CD4-positive, alpha-beta memory T cell (primary cell): ENCODE measurements at regions not wholly inside any gene's neighbourhood (a gene's known extent, or its start where the extent isn't known, plus 50 kb on each side); places are given as distances from the start of the nearest gene placed in this dataset.

Experiments
- CTCF ChIA-PET: fragments of 350-600 bp; sonication (Branson Sonifier 250); formaldehyde crosslinking; loops from one replicate; lab custom pipeline; 2021; ENCODE audit warnings: inconsistent platforms; ENCODE audit not compliant: partially characterized antibody; lab: Charles Lee
- POLR2A ChIA-PET: fragments of 350-600 bp; sonication (Branson Sonifier 250); formaldehyde crosslinking; loops from one replicate; lab custom pipeline; 2021; ENCODE audit not compliant: partially characterized antibody; lab: Charles Lee
- DNase-seq, 5 donors: peaks; one replicate each; pipeline versions ENCODE4 v3.0.0 to v3.0.0-alpha.2; 2020 to 2022; ENCODE audit warnings: mixed read lengths in 1 of 5
- H3K27ac ChIP-seq: one replicate; pipeline ENCODE4 v1.7.0; 2013; ENCODE audit warnings: low read depth, low read length
- H3K27me3 ChIP-seq: 2 replicates; pipeline ENCODE4 v1.7.0; 2013; ENCODE audit warnings: mild to moderate bottlenecking, low read length, moderate library complexity; ENCODE audit not compliant: insufficient read depth
- H3K36me3 ChIP-seq: 2 replicates; pipeline ENCODE4 v1.7.0; 2013; ENCODE audit warnings: mild to moderate bottlenecking, low read length, moderate library complexity; ENCODE audit not compliant: insufficient read depth
- H3K4me1 ChIP-seq: 2 replicates; pipeline ENCODE4 v1.7.0; 2013; ENCODE audit warnings: mild to moderate bottlenecking, low read length, moderate library complexity; ENCODE audit not compliant: insufficient read depth
- H3K4me3 ChIP-seq, 2 donors: one replicate each; pipeline ENCODE4 v1.7.0; 2013; ENCODE audit warnings: low read length in 2 of 2, mild to moderate bottlenecking in 1 of 2
- H3K9me3 ChIP-seq, 2 donors: one replicate each; pipeline ENCODE4 v1.7.0; 2013; ENCODE audit warnings: low read length in 2 of 2, control low read depth in 1 of 2; ENCODE audit not compliant: control insufficient read depth in 1 of 2
- H3K27ac Mint-ChIP-seq, 7 donors: one replicate each; pipeline ENCODE4 v1.8.0; 2020 to 2021; ENCODE audit warnings: mixed read lengths in 7 of 7, mild to moderate bottlenecking in 6 of 7, inconsistent platforms in 3 of 7, moderate library complexity in 3 of 7
- H3K27me3 Mint-ChIP-seq, 2 donors: one replicate each; pipeline ENCODE4 v1.8.0; 2020 to 2021; ENCODE audit warnings: mixed read lengths in 2 of 2
- H3K36me3 Mint-ChIP-seq, 2 donors: one replicate each; pipeline ENCODE4 v1.8.0; 2020 to 2021; ENCODE audit warnings: mixed read lengths in 2 of 2, inconsistent platforms in 1 of 2, mild to moderate bottlenecking in 1 of 2
- H3K4me1 Mint-ChIP-seq, 4 donors: one replicate each; pipeline ENCODE4 v1.8.0; 2020 to 2021; ENCODE audit warnings: mixed read lengths in 4 of 4, mild to moderate bottlenecking in 1 of 4
- H3K4me3 Mint-ChIP-seq, 8 donors: one replicate each; pipeline ENCODE4 v1.8.0; 2020 to 2021; ENCODE audit warnings: mixed read lengths in 8 of 8, mild to moderate bottlenecking in 7 of 8, moderate library complexity in 6 of 8, inconsistent platforms in 3 of 8
- H3K9me3 Mint-ChIP-seq, 8 donors: one replicate each; pipeline ENCODE4 v1.8.0; 2020 to 2021; ENCODE audit warnings: mixed read lengths in 8 of 8, mild to moderate bottlenecking in 5 of 8, inconsistent platforms in 3 of 8, moderate library complexity in 1 of 8
- intact Hi-C: fragments of 100-400 bp; cut with micrococcal nuclease; formaldehyde crosslinking; loops from one replicate; pipeline ENCODE4 v1.15.1; 2023

DNA sequence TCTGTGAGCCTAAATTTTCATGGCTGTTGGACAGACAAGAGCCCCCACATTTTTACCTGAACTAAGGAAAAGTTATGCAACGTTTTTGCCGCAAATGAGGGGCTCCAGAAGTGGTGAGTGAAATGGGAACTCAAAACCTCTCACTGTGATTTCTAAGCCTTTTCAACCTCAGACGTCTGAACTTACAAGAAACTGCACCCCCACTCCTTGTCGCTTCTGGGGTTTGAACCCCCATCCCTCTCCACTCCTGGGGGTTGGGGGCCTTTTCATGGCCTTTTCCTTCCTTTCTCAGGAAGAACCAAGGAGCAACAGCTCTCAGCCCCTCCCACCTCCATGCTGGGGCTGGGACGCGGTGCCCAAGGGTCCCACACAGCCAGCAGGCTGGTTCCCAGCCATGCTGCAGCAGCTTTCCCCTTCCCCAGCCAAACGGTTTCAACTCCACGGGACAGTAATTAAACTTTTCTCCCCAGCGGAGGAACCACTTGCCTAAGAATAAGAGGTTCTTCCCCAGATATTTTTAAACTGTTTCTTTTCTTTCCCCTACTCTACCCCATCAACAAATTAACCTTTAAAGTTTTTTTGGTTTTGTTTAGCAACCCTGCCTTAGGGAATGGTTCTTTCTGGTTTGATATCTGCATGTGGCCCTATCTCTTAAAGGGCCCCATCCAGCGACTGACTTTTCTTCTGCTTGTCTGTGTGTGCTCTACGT lies 387.6 kb upstream of the CBLB start:
- CTCF ChIA-PET, result no interaction called here
- no peaks in the 10 kb centered on the region for H3K27me3 Mint-ChIP-seq
- H3K4me1 ChIP-seq, result no peaks in the 10 kb centered on the region
- H3K27me3 ChIP-seq, result no peaks in the 10 kb centered on the region
- intact Hi-C loops, result no loop called here
- no peak overlapping the region for H3K27ac Mint-ChIP-seq
- H3K36me3 Mint-ChIP-seq, result no peaks in the 10 kb centered on the region
- H3K27ac ChIP-seq, result no peak overlapping the region
- H3K4me1 Mint-ChIP-seq, result peaks cover 0 to 7% (median 0%) of the 10 kb centered on the region in 4 donors
- H3K36me3 ChIP-seq, result no peaks in the 10 kb centered on the region
- DNase-seq, result no peak
- POLR2A ChIA-PET, result no interaction called here
- H3K9me3 ChIP-seq, result no peaks in the 10 kb centered on the region
- H3K9me3 Mint-ChIP-seq, result peaks cover 0 to 7% (median 4%) of the 10 kb centered on the region in 8 donors
- H3K4me3 Mint-ChIP-seq, result no peak overlapping the region
- H3K4me3 ChIP-seq, result no peak overlapping the region

DNA sequence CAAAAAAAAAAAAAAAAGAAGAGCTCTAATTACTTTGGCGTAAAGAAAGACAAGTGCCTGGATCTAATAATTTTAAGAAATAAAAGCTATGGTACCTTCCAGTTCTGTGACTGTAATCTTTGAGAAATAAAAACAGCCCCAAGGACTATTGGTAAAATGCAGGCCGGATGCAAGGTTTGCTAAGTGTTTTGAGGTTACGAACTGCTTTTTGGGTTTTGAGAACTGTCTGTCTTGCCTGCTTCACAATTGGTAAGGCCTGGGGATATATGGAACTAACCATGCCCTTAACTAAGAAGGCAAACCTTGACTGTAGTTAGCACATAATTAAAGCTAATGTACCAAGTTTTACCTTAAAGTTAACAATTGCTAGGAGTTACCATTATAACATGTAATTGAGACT lies 388.4 kb upstream of the CBLB start:
- CTCF ChIA-PET, result no interaction called here
- POLR2A ChIA-PET, result no interaction called here
- no peak overlapping the region for H3K4me3 Mint-ChIP-seq

DNA sequence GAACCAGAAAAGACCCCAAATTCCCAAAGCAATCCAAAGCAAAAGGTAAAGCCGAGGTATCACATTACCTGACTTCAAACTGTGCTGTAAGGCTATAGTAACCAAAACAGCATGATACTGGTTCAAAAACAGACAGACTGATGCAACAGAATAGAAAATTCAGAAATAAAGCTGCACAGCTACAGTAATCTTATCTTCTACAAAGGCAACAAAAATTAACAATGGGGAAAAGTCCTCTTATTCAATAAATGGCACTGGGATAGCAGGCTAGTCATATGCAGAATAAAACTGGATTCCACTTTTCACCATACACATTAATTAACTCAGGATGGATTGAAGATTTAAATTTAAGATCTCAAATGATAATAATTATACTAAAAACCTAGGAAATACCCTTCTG lies 392.6 kb upstream of the CBLB start:
- H3K4me3 ChIP-seq, result no peak overlapping the region
- no peaks in the 10 kb centered on the region for H3K27me3 Mint-ChIP-seq
- POLR2A ChIA-PET, result no interaction called here

More for the DNA sequence above, 388.4 kb upstream of the CBLB start:
- H3K4me1 ChIP-seq, result no peaks in the 10 kb centered on the region
- peaks cover 3 to 13% (median 4%) of the 10 kb centered on the region in 4 donors for H3K4me1 Mint-ChIP-seq
- intact Hi-C loops, result no loop called here
- no peak for DNase-seq
- H3K9me3 Mint-ChIP-seq, result peaks cover 0 to 5% (median under 1%) of the 10 kb centered on the region in 8 donors
- no peaks in the 10 kb centered on the region for H3K9me3 ChIP-seq
- peak overlapping the region in 1 of 7 donors; percentile 23 for H3K27ac Mint-ChIP-seq
- no peaks in the 10 kb centered on the region for H3K27me3 ChIP-seq
- H3K36me3 Mint-ChIP-seq, result no peaks in the 10 kb centered on the region
- H3K27me3 Mint-ChIP-seq, result no peaks in the 10 kb centered on the region
- H3K4me3 ChIP-seq, result no peak overlapping the region
- no peaks in the 10 kb centered on the region for H3K36me3 ChIP-seq
- no peak overlapping the region for H3K27ac ChIP-seq

DNA sequence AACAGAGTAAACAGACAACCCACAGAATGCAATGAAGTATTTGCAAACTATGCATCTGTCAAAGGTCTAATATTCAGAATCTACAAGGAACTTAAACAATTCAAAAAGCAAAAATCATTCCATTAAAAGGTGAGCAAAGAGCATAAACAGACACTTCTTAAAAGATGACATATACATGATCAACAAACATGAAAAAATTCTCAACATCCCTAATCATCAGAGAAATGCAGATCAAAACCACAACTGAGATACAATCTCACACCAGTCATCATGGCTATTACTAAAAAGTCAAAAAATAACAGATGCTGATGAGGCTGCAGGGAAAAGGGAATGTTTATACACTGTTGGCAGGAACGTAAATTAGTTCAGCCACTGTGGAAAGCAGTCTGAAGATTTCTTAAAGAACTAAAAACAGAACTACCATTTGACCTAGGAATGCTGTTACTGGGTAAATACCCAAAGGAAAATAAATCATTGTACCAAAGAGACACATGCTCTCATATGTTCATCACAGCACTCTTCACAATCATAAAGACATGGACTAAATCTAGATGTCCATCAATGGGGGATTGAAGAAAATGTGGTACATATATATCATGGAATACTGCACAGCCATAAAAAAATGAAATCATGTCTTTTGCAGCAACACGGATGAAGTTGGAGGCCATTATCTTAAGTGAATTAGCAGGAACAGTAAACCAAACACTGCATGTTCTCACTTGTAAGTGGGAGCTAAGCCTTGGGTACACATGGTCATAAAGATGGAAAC lies 393.3 kb upstream of the CBLB start:
- no peak overlapping the region for H3K27ac Mint-ChIP-seq

More for the DNA sequence above, 392.6 kb upstream of the CBLB start:
- no peak overlapping the region for H3K27ac ChIP-seq
- no peaks in the 10 kb centered on the region for H3K4me1 ChIP-seq
- no peaks in the 10 kb centered on the region for H3K27me3 ChIP-seq
- H3K27ac Mint-ChIP-seq, result no peak overlapping the region
- no peak for DNase-seq
- CTCF ChIA-PET, result no interaction called here
- no peak overlapping the region for H3K4me3 Mint-ChIP-seq
- peaks cover 3 to 13% (median 4%) of the 10 kb centered on the region in 4 donors for H3K4me1 Mint-ChIP-seq
- no peaks in the 10 kb centered on the region for H3K9me3 ChIP-seq
- no peaks in the 10 kb centered on the region for H3K36me3 Mint-ChIP-seq
- no peaks in the 10 kb centered on the region for H3K36me3 ChIP-seq
- H3K9me3 Mint-ChIP-seq, result peaks cover 0 to 3% (median 0%) of the 10 kb centered on the region in 8 donors
- intact Hi-C loops, result no loop called here

DNA sequence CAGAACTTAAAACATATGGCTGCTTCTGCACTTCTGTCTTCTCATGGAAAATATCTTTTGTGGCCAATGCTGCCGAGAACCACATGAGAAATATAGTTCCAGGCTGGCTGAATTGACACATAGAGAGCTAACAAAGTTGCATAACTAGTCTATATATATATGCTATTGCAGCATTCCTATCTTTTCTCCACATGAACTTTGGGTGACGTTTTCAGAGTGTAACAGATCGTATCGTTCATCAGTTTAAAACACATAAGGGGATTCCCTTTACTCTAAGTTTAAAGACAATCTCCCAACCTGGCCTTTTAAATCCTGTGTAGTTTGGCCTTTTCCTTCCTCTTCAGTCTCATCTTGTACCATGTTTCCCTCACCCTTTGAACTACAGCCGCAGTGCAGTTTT lies 394.2 kb upstream of the CBLB start:
- Histone ChIP-seq H3K9me3 (no peaks in the 10 kb centered on the region), H3K36me3 (no peaks in the 10 kb centered on the region), H3K27ac (no peak overlapping the region), H3K27me3 (no peaks in the 10 kb centered on the region), H3K4me3 (no peak overlapping the region), H3K4me1 (no peaks in the 10 kb centered on the region)
- no peak overlapping the region for H3K4me3 Mint-ChIP-seq
- DNase-seq, result no peak
- H3K27ac Mint-ChIP-seq, result peak overlapping the region in 1 of 7 donors; percentile 26
- peaks cover 3 to 13% (median 4%) of the 10 kb centered on the region in 4 donors for H3K4me1 Mint-ChIP-seq
- no peaks in the 10 kb centered on the region for H3K36me3 Mint-ChIP-seq
- CTCF ChIA-PET, result no interaction called here
- intact Hi-C loops, result no loop called here
- POLR2A ChIA-PET, result no interaction called here
- no peaks in the 10 kb centered on the region for H3K9me3 Mint-ChIP-seq
- H3K27me3 Mint-ChIP-seq, result no peaks in the 10 kb centered on the region

More for the DNA sequence above, 393.3 kb upstream of the CBLB start:
- no peaks in the 10 kb centered on the region for H3K27me3 ChIP-seq
- no peak for DNase-seq
- peaks cover 3 to 13% (median 4%) of the 10 kb centered on the region in 4 donors for H3K4me1 Mint-ChIP-seq
- POLR2A ChIA-PET, result no interaction called here
- intact Hi-C loops, result no loop called here
- no peak overlapping the region for H3K4me3 Mint-ChIP-seq
- no peaks in the 10 kb centered on the region for H3K36me3 ChIP-seq
- CTCF ChIA-PET, result no interaction called here
- H3K9me3 ChIP-seq, result no peaks in the 10 kb centered on the region
- no peaks in the 10 kb centered on the region for H3K36me3 Mint-ChIP-seq
- no peaks in the 10 kb centered on the region for H3K27me3 Mint-ChIP-seq
- H3K27ac ChIP-seq, result no peak overlapping the region
- peaks cover 0 to 3% (median 0%) of the 10 kb centered on the region in 8 donors for H3K9me3 Mint-ChIP-seq
- no peaks in the 10 kb centered on the region for H3K4me1 ChIP-seq
- no peak overlapping the region for H3K4me3 ChIP-seq

DNA sequence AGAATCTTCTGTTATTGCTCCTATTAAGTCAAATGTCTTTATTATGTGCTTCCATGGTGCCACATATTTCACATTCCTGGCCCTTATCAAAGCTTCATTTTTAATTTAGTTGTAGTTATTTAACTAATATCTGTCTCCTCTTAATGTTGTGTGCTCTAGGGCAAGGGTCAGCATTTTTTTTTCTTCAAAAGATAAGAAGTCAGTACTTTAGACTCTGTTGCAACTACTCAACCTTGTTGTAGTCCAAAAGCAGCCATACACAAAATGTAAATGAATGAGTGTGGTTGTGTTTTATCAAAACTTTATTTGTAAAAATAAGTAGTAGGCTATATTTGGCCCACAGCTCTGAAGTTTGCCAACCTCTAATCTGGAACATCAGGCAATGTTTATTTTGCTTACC lies 394.7 kb upstream of the CBLB start:
- DNase-seq, result no peak
- no peaks in the 10 kb centered on the region for H3K4me1 ChIP-seq
- no peaks in the 10 kb centered on the region for H3K9me3 ChIP-seq

DNA sequence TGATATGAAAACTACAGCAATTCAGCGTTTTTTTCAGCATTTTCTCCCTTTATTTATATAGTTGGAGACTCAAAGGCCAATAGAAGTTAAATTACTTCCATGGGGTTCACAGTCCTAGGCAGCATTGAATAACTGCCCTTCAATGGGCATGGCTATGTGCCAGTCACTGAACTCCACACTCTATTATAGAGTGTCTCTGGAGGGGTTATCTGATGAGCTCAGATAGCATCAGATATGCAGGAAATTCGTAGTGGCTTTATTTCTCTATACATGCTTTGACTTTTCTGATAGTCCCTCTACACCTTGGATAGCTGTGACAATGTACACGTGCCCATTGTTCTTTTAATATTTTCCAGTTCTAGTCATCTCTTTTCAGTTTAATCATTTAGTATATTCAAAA lies 396.9 kb upstream of the CBLB start:
- Mint-ChIP-seq H3K4me1 (peaks cover 3 to 13% (median 4%) of the 10 kb centered on the region in 4 donors), H3K4me3 (no peak overlapping the region), H3K27ac (no peak overlapping the region), H3K36me3 (no peaks in the 10 kb centered on the region), H3K9me3 (no peaks in the 10 kb centered on the region), H3K27me3 (no peaks in the 10 kb centered on the region)
- no peak overlapping the region for H3K4me3 ChIP-seq
- no peak overlapping the region for H3K27ac ChIP-seq
- CTCF ChIA-PET, result no interaction called here
- H3K36me3 ChIP-seq, result no peaks in the 10 kb centered on the region
- H3K27me3 ChIP-seq, result no peaks in the 10 kb centered on the region
- H3K4me1 ChIP-seq, result no peaks in the 10 kb centered on the region
- no peak for DNase-seq
- intact Hi-C loops, result no loop called here
- no peaks in the 10 kb centered on the region for H3K9me3 ChIP-seq
- POLR2A ChIA-PET, result no interaction called here

More for the DNA sequence above, 394.7 kb upstream of the CBLB start:
- no peak overlapping the region for H3K4me3 Mint-ChIP-seq
- H3K36me3 Mint-ChIP-seq, result no peaks in the 10 kb centered on the region
- ChIA-PET POLR2A (no interaction called here), CTCF (no interaction called here)
- H3K4me1 Mint-ChIP-seq, result peaks cover 3 to 13% (median 4%) of the 10 kb centered on the region in 4 donors
- no peaks in the 10 kb centered on the region for H3K9me3 Mint-ChIP-seq
- no peak overlapping the region for H3K27ac Mint-ChIP-seq
- Histone ChIP-seq H3K27ac (no peak overlapping the region), H3K27me3 (no peaks in the 10 kb centered on the region), H3K4me3 (no peak overlapping the region), H3K36me3 (no peaks in the 10 kb centered on the region)
- intact Hi-C loops, result no loop called here
- H3K27me3 Mint-ChIP-seq, result no peaks in the 10 kb centered on the region
